Transverse colon (tissue), 4 donors: ENCODE measurements at regions not wholly inside any gene's neighbourhood (a gene's known extent, or its start where the extent isn't known, plus 50 kb on each side); places are given as distances from the start of the nearest gene placed in this dataset.

Source experiments
- DNase-seq: peaks from one replicate; pipeline ENCODE4 v3.0.0-alpha.2; 2019
- H3K27ac ChIP-seq, 4 donors: fragments of 200-600 bp; sonication (generic); 2 replicates each; pipeline ENCODE4 v1.5.1; 2016 to 2018; ENCODE audit warnings: inconsistent platforms in 4 of 4
- H3K27me3 ChIP-seq: fragments of 200-600 bp; sonication (generic); 2 replicates; pipeline ENCODE4 v1.5.1; 2017; ENCODE audit warnings: inconsistent platforms
- H3K36me3 ChIP-seq, 4 donors: fragments of 200-600 bp; sonication (generic); 2 replicates each; pipeline ENCODE4 v1.5.1; 2017 to 2019; ENCODE audit warnings: inconsistent platforms in 4 of 4
- H3K4me1 ChIP-seq, 4 donors: fragments of 200-600 bp; sonication (generic); 2 replicates each; pipeline ENCODE4 v1.5.1; 2017 to 2020; ENCODE audit warnings: inconsistent platforms in 4 of 4
- H3K4me3 ChIP-seq, 4 donors: fragments of 200-600 bp; sonication (generic); 1 replicate in 1 of 4; 2 replicates in 3 of 4; pipeline versions ENCODE4 v1.5.1 to v1.6.1; 2017 to 2019; ENCODE audit warnings: inconsistent platforms in 4 of 4
- H3K9me3 ChIP-seq, 2 donors: fragments of 200-600 bp; sonication (generic); 2 replicates each; pipeline ENCODE4 v1.5.1; 2017 to 2019; ENCODE audit warnings: inconsistent platforms in 2 of 2
- CTCF ChIP-seq, 5 experiments: fragments of 200-600 bp in 3 of 5; fragments of 450-650 bp in 2 of 5; sonication (generic) in 3 of 5; IDR thresholded peaks; 1 replicate in 2 of 5; 2 replicates in 3 of 5; pipeline ENCODE4 v1.5.1; 2016 to 2017; ENCODE audit warnings: antibody characterized with exemption in 5 of 5, inconsistent platforms in 3 of 5, mild to moderate bottlenecking in 2 of 5, moderate library complexity in 1 of 5
- EP300 ChIP-seq: sonication (generic); formaldehyde crosslinking; IDR thresholded peaks from one replicate; pipeline ENCODE4 v1.6.1; 2017; ENCODE audit warnings: antibody characterized with exemption, low read depth
- POLR2A ChIP-seq: fragments of 450-650 bp; IDR thresholded peaks from one replicate; pipeline ENCODE4 v1.6.1; 2016; ENCODE audit warnings: antibody characterized with exemption, mild to moderate bottlenecking, moderate library complexity
- POLR2AphosphoS5 ChIP-seq, 3 donors: sonication (generic); formaldehyde crosslinking; IDR thresholded peaks; one replicate each; pipeline ENCODE4 v1.6.1; 2016; ENCODE audit warnings: antibody characterized with exemption in 3 of 3
- WGBS, 2 donors: methylation state at CpG; one replicate each; pipeline ENCODE4 v1.1.5; 2018; ENCODE audit warnings: low coverage in 1 of 2; 5-methylcytosine and 5-hydroxymethylcytosine counted together
- in situ Hi-C, 4 donors: fragments of 200-750 bp; cut with MboI; loops; one replicate each; pipeline versions ENCODE4 v1.15.0 to v1.15.1; 2017; ENCODE audit warnings: low sequenced_read_pairs in 3 of 4, low pct_ligation_motif_present in 1 of 4, low pct_unique_long_range_greater_than_20kb in 1 of 4
- intact Hi-C: fragments of 100-400 bp; cut with DNase I; formaldehyde crosslinking; loops from one replicate; pipeline ENCODE4 v1.15.1; 2023; ENCODE audit warnings: low total_unique reads

GRCh38 chr4:136900696-136901095 is 631.6 kb downstream of the PCDH18 start:
- TF ChIP-seq EP300 (no peak), POLR2AphosphoS5 (IDR thresholded peaks at IDR 0.05) (no peak), POLR2A (no peak), CTCF (IDR thresholded peaks at IDR 0.05) (no peak)
- intact Hi-C loops (no loop called here), in situ Hi-C loops (no loop called here)
- H3K4me1 ChIP-seq = no peaks in the 10 kb centered on the region
- DNase-seq = no peak
- H3K4me3 ChIP-seq = no peak overlapping the region
- H3K27me3 ChIP-seq = no peaks in the 10 kb centered on the region
- H3K36me3 ChIP-seq = no peaks in the 10 kb centered on the region
- WGBS, 2 donors = 92 to 93% methylated on average over 2 of the region's 2 CpGs
- no peaks in the 10 kb centered on the region for H3K9me3 ChIP-seq
- no peak overlapping the region for H3K27ac ChIP-seq

GRCh38 chr4:136898590-136899248 is 633.6 kb downstream of the PCDH18 start:
- no peaks in the 10 kb centered on the region for H3K36me3 ChIP-seq
- no peaks in the 10 kb centered on the region for H3K27me3 ChIP-seq
- in situ Hi-C loops (no loop called here), intact Hi-C loops (no loop called here)
- H3K4me1 ChIP-seq = no peaks in the 10 kb centered on the region
- DNase-seq = no peak
- H3K4me3 ChIP-seq = no peak overlapping the region
- H3K27ac ChIP-seq = no peak overlapping the region
- H3K9me3 ChIP-seq = no peaks in the 10 kb centered on the region
- WGBS, 2 donors = 48 to 60% methylated on average over 1 of the region's 1 CpG
- TF ChIP-seq POLR2AphosphoS5 (IDR thresholded peaks at IDR 0.05) (no peak), EP300 (no peak), POLR2A (no peak), CTCF (IDR thresholded peaks at IDR 0.05) (no peak)

- intact Hi-C loops (no loop called here), in situ Hi-C loops (no loop called here)
- no peak for TF ChIP-seq CTCF (IDR thresholded peaks at IDR 0.05)
- TF ChIP-seq EP300 = no peak
- TF ChIP-seq POLR2AphosphoS5 (IDR thresholded peaks at IDR 0.05) = no peak
- TF ChIP-seq POLR2A = no peak
- 13 to 30% methylated on average over 1 of the region's 1 CpG for WGBS, 2 donors
- no peak overlapping the region for H3K4me3 ChIP-seq
- no peaks in the 10 kb centered on the region for H3K36me3 ChIP-seq
- H3K4me1 ChIP-seq = no peaks in the 10 kb centered on the region
- H3K27me3 ChIP-seq = no peaks in the 10 kb centered on the region
- H3K27ac ChIP-seq = no peak overlapping the region
- DNase-seq = no peak
- no peaks in the 10 kb centered on the region for H3K9me3 ChIP-seq
These were observed 638.7 kb downstream of the PCDH18 start for GRCh38 chr4:136893573-136893972.

GRCh38 chr4:136881666-136882065 is 650.6 kb downstream of the PCDH18 start:
- WGBS, 2 donors = 57 to 67% methylated on average over 2 of the region's 2 CpGs
- intact Hi-C loops (no loop called here), in situ Hi-C loops (no loop called here)
- Histone ChIP-seq H3K27ac (no peak overlapping the region), H3K9me3 (no peaks in the 10 kb centered on the region), H3K4me1 (no peaks in the 10 kb centered on the region), H3K27me3 (no peaks in the 10 kb centered on the region), H3K4me3 (no peak overlapping the region), H3K36me3 (no peaks in the 10 kb centered on the region)
- TF ChIP-seq EP300 = no peak
- no peak for TF ChIP-seq POLR2AphosphoS5 (IDR thresholded peaks at IDR 0.05)
- no peak for TF ChIP-seq POLR2A
- TF ChIP-seq CTCF (IDR thresholded peaks at IDR 0.05) = no peak
- no peak for DNase-seq
